ENCODE measurements at regions not wholly inside any gene's neighbourhood (a gene's known extent, or its start where the extent isn't known, plus 50 kb on each side); places are given as distances from the start of the nearest gene placed in this dataset.
A peak's percentile ranks its signal among the peaks of the same experiment; 100 is the strongest.

DNA sequence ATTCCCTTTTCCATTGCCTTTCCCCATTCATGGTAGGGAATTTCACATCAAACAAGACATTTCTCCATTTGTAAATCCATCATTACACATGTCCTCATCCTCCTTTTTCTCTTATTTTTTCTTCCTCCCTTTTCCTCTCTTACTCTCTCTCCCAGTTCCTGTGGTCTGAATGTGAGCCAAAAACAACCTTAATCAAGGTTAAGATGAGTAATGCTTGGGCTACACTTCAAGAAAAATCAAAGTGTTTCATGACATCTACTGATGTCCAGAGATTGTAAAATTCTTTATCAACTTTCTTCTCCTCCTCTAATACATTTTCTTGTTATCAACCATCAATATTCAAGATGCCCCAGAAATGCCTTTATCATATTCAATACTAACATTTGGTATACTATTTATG lies 172.5 kb upstream of the PRNP start:
- DNase-seq (ENCODE audit: low spot score), result no peak

DNA sequence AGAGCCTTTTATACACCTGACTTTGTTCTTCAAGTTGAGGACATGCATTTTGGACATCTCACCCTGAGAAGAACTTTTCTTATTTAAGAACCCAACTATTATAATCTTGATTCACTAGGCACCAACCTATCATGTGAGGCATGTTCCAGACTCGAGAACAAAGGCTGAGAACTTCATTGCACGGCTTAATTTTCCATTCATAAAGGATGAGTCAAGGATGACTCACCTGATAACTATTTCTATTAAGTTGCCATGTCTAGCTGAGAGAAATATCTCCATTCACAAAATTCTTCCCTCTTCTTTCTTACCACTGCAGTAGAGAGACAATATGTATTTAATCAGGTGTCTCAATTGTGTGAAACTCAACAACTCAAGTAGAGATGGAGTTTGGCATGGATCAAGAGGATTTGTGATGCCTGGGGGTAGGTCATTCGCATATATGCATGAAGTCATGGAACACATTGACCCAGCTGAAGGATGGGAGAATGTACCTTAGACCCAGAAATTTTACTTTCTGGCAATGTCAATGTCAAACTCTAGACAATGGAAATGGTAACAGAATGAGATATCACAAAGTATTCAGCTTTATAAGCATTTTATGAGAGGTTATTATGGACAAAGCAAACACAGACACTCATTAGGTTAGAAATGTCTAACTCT lies 173.2 kb upstream of the PRNP start:
- DNase-seq (ENCODE audit: low spot score), result peak; percentile 90

DNA sequence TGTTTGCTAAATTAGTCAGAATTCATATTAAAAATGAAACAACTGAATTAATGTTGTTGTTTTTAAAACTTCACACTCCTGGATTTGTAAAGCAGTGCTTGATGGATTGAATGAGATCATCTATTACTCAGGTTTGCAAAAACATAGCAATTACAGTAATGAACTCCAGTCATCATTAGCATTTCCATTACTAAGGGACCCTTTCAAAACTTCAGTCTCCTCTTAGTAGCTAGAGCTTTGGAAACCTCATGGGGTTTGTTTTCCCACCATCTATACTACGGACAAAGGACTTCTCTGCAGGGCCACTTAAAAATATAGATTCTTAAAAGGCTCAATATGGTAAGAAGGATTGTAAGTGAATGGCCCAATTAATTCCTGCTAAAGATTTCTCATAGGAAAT lies 174.5 kb upstream of the PRNP start:
- no peak for DNase-seq (ENCODE audit: low spot score)

DNA sequence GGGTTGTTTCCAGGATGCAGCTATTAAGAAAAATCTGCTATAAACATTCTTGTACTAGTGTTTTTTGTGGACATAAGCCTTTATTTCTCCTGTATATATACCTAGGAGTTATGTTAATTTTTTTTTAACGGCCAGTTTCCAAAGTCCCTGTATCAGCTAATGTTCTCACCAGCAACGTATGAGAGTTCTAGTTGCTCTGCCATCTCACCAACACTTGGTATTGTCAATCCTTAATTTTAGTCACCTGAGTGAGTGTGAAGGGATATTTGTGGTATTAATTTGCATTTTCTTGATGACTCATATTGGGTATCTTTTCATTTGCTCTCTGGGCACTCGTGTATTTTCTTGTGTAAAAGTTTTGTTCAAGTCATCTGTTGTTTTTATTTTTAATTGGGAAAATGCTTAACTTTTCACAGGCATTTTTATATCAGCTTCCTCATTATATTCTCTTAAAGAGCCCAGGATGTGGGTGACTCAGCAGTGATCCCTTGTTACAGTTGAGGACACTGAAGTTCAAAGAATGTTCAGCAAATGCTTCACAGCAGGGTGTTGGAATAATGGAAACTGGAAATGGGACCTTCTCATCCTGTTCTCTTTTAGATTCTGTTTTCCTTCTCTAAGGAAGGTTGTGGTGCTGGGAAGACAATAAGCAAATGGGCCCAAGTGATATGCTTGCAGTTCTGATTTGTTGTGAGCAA lies 176.3 kb upstream of the PRNP start:
- no peak for DNase-seq (ENCODE audit: low spot score)

DNA sequence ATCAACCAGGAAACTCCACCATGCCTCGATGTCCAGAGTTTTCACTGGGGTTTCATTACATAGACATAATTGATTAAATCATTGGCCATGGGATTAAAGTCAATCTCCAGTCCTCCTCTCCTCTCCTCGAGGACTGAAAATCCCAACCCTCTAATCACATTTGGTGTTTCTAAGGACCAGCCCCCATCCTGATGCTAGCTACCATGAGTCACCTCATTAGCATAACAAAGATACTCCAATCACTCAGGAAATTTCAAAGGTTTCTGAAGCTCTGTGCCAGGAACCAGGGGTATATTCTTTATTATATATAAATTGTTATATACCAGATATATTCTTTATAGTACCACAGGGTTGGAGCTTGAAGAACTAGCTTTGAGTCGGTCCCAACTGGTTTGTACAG lies 177.5 kb upstream of the PRNP start:
- DNase-seq (ENCODE audit: low spot score), result no peak

DNA sequence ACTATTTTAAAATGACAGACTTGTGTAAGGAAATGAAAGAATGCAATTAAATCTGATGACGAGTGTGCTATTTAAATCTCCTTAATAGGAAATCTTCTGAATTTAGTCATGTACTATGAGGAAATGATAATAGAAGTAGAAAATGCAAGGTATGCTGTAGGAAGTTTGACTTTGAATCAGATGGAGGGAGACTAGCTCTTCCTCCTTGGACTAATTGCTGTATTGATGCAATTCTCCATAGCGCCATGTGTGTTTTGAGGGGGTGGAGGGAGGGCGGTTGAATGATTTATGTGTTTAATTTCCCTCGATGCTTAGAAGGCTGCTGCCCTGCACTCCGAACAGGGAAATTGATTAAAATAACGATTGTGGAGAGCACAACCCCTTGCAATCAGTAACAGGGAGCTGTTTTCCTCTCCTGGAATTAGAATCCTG lies 179.0 kb upstream of the PRNP start:
- DNase-seq (ENCODE audit: low spot score), result no peak

DNA sequence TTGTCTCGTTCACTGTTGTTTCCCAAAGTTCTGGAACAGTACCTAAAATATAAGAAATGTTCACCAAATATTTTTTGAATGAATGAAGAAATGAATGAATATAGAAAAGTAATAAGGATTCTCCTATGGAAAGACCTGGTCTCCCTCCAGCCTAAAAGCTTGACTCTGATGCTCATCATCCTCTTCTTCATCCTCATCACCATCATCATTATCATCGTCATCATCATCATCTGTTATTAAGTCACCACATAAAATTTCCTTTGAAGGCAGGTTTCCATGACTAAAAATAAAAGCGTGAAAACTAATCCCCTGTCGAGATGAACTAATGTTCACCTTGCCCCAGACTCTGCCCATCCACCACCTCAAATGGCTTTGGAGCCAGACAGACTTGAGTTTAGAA lies 181.4 kb upstream of the PRNP start:
- DNase-seq (ENCODE audit: low spot score), result no peak

DNA sequence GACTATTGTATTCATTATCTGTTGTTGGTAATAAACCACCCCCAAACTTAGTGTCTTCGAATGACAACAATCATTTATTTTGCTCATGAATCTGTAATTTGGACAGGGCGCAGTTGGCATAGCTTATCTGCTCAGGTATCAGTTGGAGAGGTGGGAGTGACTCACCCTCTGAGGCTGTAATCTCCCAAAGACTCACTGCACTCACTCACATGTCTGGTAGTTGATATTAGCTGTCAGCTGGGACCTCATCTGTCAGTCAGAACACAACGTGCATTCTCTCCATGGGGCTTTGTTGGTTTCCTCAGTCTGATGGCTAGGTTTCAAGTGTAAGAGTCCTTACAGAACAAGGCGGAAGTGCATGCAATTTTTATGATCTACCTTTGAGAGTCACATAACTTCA lies 183.5 kb upstream of the PRNP start:
- DNase-seq (ENCODE audit: low spot score), result no peak

DNA sequence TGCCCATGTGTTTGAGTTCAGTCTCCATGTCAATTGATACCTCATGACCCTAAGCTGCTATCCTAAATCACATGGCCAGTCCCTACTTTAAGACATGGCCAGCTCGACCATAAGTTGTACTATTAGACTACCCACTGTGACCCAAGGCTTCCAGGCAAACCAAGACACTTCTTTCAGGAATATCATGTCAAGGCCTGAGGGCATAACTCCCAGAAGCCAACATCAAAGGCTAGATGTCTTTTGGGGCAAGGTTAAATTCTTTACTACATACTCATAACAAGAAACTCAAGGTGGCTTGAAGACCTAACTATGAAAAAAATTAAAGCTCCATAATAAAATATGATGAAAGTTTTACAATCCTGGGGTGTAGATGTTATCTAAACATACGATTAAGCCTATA lies 192.9 kb upstream of the PRNP start:
- DNase-seq (ENCODE audit: low spot score), result no peak

DNA sequence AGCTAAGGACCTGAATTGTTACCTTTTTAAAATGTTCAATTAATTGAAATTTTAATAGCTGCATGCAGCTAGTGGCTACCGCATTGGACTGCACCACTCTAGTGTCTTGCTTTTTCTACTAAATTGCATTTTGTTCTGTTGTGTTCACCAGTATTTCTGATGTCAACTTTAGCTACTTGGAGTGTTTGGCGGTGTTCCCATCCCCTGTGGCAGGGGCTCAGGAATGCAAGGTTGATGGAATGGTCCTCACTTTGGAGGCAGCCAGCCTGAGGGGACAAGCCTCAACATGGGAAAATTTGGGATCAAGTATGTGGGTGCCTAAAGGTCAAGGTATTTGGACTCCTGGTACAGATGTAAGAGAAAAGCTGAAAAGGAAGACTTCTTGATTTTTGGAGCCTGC lies 194.6 kb upstream of the PRNP start:
- no peak for DNase-seq (ENCODE audit: low spot score)

DNA sequence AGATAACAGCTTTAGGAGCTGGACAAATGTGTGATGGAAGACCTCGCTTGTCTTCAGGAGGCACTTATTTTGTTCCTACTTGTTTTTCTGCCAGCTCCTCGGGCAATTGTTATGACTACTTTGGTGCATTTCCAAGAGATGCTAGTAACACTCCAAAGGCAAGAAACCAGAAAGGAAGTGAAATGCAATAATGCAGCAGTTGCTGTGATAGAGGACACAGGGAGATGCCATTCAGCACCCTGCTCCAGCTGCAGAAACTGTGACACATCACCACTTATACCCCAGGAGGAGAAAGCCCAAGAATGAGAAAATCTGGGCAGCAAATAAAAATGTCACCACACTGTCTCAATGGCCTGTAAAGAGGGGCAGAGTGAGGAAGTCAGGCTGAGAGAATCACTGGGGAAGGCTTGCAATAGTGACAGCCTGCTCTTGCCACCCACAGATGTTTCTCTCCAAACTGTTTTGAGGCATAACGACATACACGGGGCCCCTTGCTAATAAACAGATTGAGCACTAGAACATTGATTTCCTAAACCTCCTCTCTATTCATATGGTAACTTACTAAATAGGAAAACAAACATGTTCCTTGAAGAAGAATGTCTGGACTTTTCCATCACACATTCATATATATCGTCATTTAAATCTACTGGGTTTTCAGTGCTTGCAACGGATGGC lies 195.5 kb upstream of the PRNP start:
- DNase-seq (ENCODE audit: low spot score), result no peak

DNA sequence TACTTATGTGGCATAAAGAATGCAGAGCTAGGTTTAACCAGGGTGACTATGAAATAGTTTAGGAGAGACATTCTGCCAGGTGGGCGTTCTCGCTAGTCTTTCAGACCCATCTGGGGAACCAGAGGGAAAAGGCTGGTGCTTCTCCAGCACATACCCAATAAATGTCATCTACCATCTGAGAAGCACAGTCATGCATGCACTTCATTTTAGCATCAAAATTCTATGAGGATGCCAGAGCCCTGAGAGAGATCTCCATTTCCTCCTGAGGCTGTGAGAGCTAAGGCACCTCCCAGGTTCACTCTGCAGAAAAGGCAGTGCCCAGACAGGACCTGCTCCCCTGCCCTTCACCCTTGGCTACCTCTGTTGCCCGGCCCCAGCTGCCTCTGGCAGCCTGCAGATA lies 196.2 kb upstream of the PRNP start:
- no peak for DNase-seq (ENCODE audit: low spot score)

DNA sequence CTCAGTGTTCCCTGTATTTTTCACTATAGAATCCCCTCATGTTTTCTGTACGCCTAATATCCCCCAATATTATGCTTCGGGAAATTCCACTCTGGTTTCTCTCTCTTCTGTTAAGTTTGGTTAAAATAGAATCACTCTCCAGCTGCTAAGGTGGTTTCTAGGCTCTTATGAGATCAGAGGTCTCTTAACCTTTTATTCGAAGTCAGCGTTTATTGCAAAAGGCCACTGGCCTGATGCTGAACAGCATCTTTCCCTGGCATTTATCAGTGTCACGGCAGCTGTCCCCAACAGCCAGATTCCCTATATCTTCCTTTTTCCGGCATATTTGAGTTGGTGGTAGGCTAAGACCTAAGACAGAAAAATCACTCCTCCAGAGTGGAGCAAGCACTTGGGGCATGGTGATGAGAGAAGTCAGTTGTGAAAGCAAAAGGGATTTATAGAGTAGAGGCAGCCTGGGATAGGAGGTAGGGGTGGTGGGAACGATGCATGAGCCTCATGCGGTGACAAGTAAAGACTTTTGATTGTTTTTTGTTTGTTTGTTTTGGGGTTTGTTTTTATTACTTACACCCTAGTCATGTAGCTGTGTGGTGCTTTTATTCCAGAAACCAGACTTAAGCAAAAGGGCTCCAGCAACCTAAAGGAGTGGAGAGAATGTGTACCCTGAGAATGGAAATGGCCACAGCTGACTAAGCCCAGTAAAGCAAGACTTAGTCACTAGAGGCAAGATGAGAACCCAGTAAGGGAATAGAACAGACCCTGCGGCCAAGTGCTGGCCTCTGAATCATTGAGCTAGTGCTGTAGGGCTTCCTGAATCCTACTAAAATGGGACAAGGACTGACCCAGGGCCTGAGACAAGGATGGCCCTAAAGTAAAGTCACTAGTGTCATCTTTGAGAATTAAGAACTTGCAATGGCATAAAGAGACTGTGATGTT lies 197.6 kb upstream of the PRNP start:
- DNase-seq (ENCODE audit: low spot score), result no peak

DNA sequence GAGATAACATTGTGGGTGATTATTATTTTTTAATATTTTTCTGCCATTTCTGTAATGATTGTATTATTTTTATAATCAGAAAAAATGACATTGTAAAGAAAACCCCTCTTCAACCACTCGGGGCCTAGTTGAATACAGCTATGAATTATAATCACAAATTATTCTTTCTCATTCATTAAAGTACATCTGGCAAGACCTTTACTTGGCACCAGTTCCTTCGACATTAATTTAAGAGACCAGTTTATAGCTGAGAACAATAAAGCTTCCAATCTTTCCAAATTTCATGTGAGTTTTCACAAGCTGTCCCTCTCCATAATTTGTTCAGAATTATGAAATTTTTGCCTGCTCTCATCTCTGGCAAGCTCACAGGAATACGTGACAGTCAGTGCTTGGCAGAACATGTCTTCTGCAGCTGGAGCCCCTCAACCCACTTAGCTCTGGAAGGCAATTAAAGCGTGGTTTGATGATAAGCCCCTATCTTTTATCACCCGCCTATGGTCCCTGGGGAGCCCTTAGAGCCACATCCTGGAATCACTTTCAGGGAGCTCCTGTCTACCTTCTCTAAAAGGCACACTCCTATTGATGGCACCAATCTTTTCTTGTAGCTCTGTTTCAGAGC lies 201.8 kb upstream of the PRNP start:
- DNase-seq (ENCODE audit: low spot score), result no peak

DNA sequence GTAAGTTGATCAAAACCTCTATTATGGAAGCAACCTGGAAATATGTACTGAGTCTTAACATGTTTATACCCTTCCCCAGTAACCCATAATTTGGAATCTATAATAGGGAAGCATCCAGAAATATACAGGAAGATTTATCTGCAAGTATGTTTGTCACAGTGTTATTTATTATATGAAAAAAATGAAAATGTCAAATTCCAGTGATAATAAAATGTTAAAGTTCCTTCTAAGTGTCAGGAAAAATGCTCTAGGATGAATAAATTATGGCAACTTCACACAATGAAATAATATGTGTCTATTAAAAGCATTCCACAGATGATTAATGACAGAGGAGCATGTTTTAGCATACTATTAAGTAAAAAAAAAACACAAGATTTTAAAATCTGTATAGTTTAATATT lies 202.3 kb upstream of the PRNP start:
- DNase-seq (ENCODE audit: low spot score), result no peak

DNA sequence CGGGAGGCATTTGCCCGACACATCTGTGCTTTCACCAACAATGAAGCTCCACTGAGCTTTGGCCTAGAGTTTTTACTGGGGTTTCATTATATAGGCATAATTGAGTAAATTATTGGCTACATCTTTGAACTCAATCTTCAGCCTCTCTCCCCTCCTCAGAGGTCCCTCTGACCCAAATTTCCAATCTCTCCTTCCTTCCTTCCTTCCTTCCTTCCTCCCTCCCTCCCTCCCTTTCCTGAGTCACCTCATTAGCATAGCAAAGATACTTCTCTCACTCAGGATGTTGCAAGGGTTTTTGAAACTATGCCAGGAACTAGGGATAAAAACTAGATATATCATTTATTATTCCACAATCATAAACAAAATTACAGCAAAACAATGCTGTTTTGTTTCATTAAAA lies 202.8 kb upstream of the PRNP start:
- DNase-seq (ENCODE audit: low spot score), result peak; percentile 19

DNA sequence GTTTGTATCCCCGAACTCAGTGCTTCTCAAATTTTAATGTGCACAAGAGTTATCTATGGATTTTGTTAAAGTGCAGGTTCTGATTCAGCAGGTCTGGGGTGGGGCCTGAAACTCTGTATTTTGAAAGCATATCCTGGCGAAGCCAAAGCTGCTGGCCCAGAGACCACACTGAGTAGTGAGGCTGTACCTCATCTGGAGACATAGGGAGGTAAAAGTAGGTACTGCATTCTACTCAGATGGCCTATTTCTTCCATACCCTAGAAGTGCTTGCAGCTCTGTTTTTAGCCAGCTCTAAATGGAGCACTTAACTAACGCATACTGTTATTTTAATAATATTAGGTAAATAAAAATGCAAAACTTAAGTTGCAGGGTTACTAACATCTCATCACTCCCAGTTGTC lies 206.2 kb upstream of the PRNP start:
- no peak for DNase-seq (ENCODE audit: low spot score)

DNA sequence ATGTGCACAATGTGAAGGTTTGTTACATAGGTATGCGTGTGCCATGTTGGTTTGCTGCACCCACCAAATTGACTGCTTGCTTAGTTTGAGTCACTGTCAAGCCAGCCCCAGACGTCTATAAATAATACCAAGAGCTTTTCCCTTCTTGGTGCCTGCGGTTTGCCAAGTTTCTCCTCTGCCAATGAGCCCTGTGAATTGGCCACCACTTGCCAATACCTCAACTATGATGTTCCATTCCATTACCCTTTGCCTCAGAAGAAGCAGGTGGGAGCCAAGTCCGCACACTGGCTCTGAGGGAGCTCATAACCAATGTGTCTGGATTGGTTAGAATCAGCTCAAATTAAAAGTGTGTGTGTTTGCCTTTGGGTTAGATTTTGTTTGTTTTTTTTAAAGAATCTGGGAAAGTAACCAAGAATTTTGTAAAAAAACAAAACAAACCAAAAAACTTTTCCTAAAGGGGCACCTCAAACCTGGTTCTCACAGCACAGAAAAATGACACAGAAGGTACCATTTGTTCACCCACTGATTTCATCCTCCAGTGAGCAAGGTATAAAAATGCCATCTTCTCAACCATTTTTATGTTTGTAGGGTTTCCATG lies 209.3 kb upstream of the PRNP start:
- no peak for DNase-seq (ENCODE audit: low spot score)

DNA sequence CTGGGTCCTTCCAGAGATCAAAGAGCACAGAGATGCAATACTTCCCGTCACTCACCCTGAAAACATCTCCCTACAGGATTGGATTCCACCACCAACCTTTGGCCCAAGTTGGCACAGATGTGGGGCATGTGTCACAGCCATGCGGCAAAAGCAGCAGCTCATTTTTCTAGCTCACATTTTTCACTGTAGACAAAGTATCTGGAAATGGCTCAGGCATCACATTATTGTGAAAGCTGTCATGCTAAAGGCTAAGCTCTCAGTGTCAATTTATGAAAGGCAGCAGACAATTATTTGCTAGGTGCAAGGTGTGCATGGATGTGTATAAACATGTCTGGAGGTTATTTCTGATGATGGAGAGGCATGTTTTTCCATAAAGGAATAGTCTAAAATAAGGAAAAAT lies 213.3 kb upstream of the PRNP start:
- no peak for DNase-seq (ENCODE audit: low spot score)

DNA sequence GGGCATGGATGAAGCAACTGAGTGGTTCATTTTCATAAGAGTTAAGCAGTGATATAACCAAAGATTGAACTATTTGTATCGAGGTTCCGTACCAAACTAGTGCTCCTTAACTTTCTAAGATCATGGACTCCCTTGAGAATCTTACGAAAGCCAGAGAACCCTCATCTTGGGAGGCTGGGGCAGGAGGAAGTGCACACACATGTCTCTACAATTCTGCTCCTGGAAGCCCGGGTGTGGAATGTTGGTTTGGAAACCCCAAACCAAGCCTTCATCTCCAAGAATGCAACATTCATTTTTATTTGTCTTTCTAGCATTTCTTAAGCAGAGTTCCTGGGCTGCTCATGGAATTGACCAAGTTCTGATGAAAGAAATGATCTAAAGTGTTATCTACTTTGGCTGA lies 215.0 kb upstream of the PRNP start:
- DNase-seq (ENCODE audit: low spot score), result no peak

DNA sequence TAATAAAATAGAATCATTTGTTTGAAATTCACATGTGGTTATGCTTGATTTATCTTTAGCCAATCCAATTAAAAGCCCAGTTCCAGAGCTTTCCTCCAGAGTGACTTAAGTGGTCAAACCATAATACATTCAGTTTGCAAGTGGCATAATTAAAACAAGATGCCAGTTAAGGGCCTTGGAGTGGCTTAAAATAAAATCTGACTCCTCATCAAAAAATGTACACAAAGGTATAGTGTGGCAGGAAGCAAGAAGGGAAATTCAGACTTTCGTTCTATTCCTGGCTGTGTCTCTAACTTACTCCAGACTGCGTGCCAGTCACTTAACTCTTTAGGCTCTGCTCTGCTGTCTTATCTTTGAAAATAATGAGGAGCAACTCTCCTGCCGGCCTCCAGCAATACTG lies 215.9 kb upstream of the PRNP start:
- peak; percentile 14 for DNase-seq (ENCODE audit: low spot score)

DNA sequence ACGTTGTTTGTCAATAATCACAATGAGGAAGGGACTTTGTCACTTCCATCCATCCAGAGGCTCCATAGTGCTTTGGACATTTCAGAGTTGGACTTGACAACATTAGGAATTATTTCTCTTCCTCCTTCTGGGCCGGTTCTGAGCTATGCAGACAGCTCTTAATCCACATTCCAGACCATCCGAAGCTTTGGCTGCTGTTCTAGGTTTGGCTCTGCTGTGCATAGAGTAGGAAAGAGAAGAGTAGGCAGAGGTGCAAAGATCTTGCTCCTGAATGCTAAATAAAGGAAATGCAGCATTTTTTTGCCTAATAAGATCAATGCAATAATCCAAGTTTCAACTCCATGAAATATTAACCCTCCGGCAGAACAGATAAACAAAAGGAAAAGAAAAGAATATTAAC lies 216.3 kb upstream of the PRNP start:
- no peak for DNase-seq (ENCODE audit: low spot score)
